SK-N-SH (cell line): ENCODE measurements at regions not wholly inside any gene's neighbourhood (a gene's known extent, or its start where the extent isn't known, plus 50 kb on each side); places are given as distances from the start of the nearest gene placed in this dataset.

Source experiments
- CTCF ChIA-PET: fragments of 300-600, 350-600 bp; formaldehyde crosslinking; extraction: SDS; loops from one replicate; lab custom pipeline; 2021; lab: Yijun Ruan, JAX
- POLR2A ChIA-PET: fragments of 350-600 bp; sonication (Branson Sonifier 250); formaldehyde crosslinking; extraction: SDS; loops from one replicate; lab custom pipeline; 2020; ENCODE audit warnings: antibody characterized with exemption, inconsistent platforms; lab: Yijun Ruan, JAX
- DNase-seq: peaks from one replicate; pipeline ENCODE4 v3.0.0; 2012
- H2AFZ ChIP-seq: fragments of 200-600 bp; sonication (generic); 2 replicates; pipeline ENCODE4 v1.8.1; 2016; ENCODE audit warnings: antibody characterized with exemption, mild to moderate bottlenecking, low read depth
- H3F3A ChIP-seq: fragments of 200-600 bp; sonication (generic); replicated peaks from 2 replicates; pipeline ENCODE3; 2016; ENCODE audit warnings: antibody characterized with exemption, mild to moderate bottlenecking; ENCODE audit not compliant: insufficient read depth
- H3K27ac ChIP-seq, 2 experiments: fragments of 200-500 bp in 1 of 2; fragments of 200-600 bp in 1 of 2; sonication (Bioruptor generic) in 1 of 2; sonication (generic), shearing (Covaris generic) in 1 of 2; 2 replicates each; pipeline versions ENCODE4 v1.5.1 to v1.6.1; 2014 to 2016; ENCODE audit warnings: low read depth in 2 of 2, inconsistent platforms in 1 of 2, low read length in 1 of 2, mild to moderate bottlenecking in 1 of 2, mixed read lengths in 1 of 2
- H3K27me3 ChIP-seq: fragments of 200-600 bp; sonication (generic), shearing (Covaris generic); 2 replicates; pipeline ENCODE4 v1.6.1; 2016; ENCODE audit warnings: mixed run types; ENCODE audit not compliant: insufficient read depth
- H3K36me3 ChIP-seq, 2 experiments: fragments of 200-500 bp in 1 of 2; fragments of 200-600 bp in 1 of 2; sonication (Bioruptor generic) in 1 of 2; sonication (generic) in 1 of 2; replicated peaks in 1 of 2; 2 replicates each; pipeline versions ENCODE3 to v1.5.1; 2014 to 2016; ENCODE audit warnings: low read length in 1 of 2, mild to moderate bottlenecking in 1 of 2; ENCODE audit not compliant: insufficient read depth in 2 of 2, control insufficient read depth in 1 of 2
- H3K4me1 ChIP-seq, 2 experiments: fragments of 200-500 bp in 1 of 2; fragments of 200-600 bp in 1 of 2; sonication (Bioruptor generic) in 1 of 2; sonication (generic), shearing (Covaris generic) in 1 of 2; 2 replicates each; pipeline versions ENCODE4 v1.5.1 to v1.6.1; 2014 to 2016; ENCODE audit warnings: low read depth in 1 of 2, low read length in 1 of 2, mixed run types in 1 of 2; ENCODE audit not compliant: insufficient read depth in 2 of 2, control insufficient read depth in 1 of 2
- H3K4me2 ChIP-seq: fragments of 200-600 bp; sonication (generic), shearing (Covaris generic); 2 replicates; pipeline ENCODE4 v1.6.1; 2017; ENCODE audit warnings: mixed run types
- H3K4me3 ChIP-seq, 2 experiments: fragments of 200-500 bp in 1 of 2; fragments of 200-600 bp in 1 of 2; sonication (Bioruptor generic) in 1 of 2; sonication (generic), shearing (Covaris generic) in 1 of 2; 2 replicates each; pipeline versions ENCODE4 v1.5.1 to v1.8.1; 2014 to 2016; ENCODE audit warnings: low read depth in 2 of 2, inconsistent platforms in 1 of 2, low read length in 1 of 2, mild to moderate bottlenecking in 1 of 2, mixed read lengths in 1 of 2, moderate library complexity in 1 of 2
- H3K79me2 ChIP-seq: fragments of 200-600 bp; sonication (generic); 2 replicates; pipeline ENCODE4 v1.8.1; 2017; ENCODE audit warnings: mild to moderate bottlenecking; ENCODE audit not compliant: insufficient read depth
- H3K9ac ChIP-seq: fragments of 200-600 bp; sonication (generic); 2 replicates; pipeline ENCODE4 v1.6.1; 2017; ENCODE audit warnings: mixed run types
- H3K9me2 ChIP-seq: fragments of 200-600 bp; sonication (generic); 2 replicates; pipeline ENCODE4 v1.6.1; 2017; ENCODE audit warnings: mixed run types
- H3K9me3 ChIP-seq: fragments of 200-600 bp; sonication (generic); 2 replicates; pipeline ENCODE4 v1.6.1; 2017; ENCODE audit warnings: mixed run types, mild to moderate bottlenecking, moderate library complexity
- H4K20me1 ChIP-seq: fragments of 200-600 bp; sonication (generic); 2 replicates; pipeline ENCODE4 v1.6.1; 2017; ENCODE audit warnings: mild to moderate bottlenecking, mixed run types; ENCODE audit not compliant: insufficient read depth
- EP300 ChIP-seq, 2 experiments: IDR thresholded peaks; 2 replicates each; pipeline versions ENCODE4 v1.4.0 to v1.6.1; 2012; ENCODE audit warnings: borderline replicate concordance in 1 of 2, low read depth in 1 of 2, low read length in 1 of 2
- FOXJ3 ChIP-seq: sonication (generic); formaldehyde crosslinking; IDR thresholded peaks from 2 replicates; pipeline ENCODE4 v1.5.1; 2020; ENCODE audit warnings: mild to moderate bottlenecking, missing genetic modification reagents
- GABPA ChIP-seq: IDR thresholded peaks from 2 replicates; pipeline ENCODE4 v1.4.0; 2012; ENCODE audit warnings: low read depth, mild to moderate bottlenecking
- POLR2AphosphoS5 ChIP-seq: IDR thresholded peaks from 2 replicates; pipeline ENCODE4 v1.6.1; 2012; ENCODE audit warnings: low read depth, low read length
- TAF1 ChIP-seq: IDR thresholded peaks from 2 replicates; pipeline ENCODE4 v1.6.1; 2012; ENCODE audit warnings: low read depth, mild to moderate bottlenecking, low read length, moderate library complexity, borderline replicate concordance
- whole genome bisulfite sequencing: methylation state at CpG from one replicate; pipeline ENCODE4 v1.1.6; 2017; ENCODE audit warnings: low lambda C conversion rate; 5-methylcytosine and 5-hydroxymethylcytosine counted together
- TF ChIP-seq, protein P1 (sequence below): IDR thresholded peaks from 2 replicates; pipeline ENCODE4 v1.4.0; 2012; ENCODE audit warnings: low read depth
- TF ChIP-seq, protein P2 (sequence below): IDR thresholded peaks from 2 replicates; pipeline ENCODE4 v1.4.0; 2012; ENCODE audit warnings: low read depth, borderline replicate concordance
- TF ChIP-seq, protein P3 (sequence below): IDR thresholded peaks from 2 replicates; pipeline ENCODE4 v1.6.1; 2012; ENCODE audit warnings: mild to moderate bottlenecking, low read depth, low read length, moderate library complexity

DNA sequence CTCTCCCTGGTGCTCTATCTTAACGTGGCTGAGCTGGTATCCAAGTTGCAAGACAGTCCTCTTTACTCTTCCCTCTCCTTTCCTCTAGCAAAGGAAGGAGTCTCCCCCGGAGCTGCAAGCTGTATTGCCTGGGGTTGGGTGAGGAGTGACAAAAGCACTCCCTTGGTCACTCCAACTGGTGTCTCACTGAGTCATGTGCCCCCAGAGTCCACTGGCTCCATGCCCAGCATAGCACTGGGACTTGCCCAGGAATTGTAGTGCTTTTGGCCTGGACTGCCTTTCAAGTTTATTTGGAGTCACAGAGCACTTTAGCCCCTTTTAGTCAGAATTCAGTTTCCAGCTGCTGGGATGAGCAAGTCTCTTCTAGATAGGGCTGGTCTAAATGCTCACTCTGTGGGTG is 82.6 kb upstream of the FST start (continued):
- TF ChIP-seq, protein P1, sequence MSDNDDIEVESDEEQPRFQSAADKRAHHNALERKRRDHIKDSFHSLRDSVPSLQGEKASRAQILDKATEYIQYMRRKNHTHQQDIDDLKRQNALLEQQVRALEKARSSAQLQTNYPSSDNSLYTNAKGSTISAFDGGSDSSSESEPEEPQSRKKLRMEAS = no peak
- TF ChIP-seq FOXJ3 (CRISPR knock-in tag) (no peak), GABPA (no peak), POLR2AphosphoS5 (no peak)

DNA sequence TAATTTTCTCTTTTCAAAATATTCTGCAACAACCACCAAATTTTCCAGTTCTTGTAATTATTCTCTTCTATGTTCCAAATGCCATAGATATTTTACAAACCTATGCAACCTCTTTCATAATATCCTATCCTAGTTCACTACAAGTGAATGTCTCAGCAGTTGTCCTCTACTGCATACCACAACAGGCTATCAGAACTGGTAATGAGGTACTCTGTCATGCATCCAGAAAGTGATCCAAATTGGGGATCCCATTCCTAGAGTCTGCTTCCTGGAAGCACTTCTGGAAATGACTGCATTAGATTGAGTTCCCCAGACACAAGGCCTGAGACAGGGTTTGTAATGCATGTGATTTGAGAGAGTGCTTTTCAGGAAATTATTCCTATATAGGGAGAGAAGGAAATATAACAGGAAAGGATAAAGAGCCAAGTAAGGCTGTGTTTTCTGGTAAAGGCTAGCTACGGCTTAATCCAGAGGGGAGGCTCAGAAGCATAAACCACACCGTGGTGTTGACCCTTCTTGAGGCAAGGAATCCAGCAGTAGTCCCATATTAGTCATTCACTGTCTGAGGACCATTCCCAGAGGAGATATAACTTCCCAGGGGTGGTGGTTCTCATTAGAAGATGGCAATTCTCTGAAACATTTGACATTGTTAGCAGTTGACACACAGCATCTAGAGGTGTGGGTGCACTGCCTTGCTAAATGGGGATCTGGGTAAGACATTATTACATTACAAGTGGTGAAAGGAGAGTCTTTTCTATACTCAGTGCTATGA is 80.3 kb upstream of the FST start:
- Histone ChIP-seq H3K27ac (no peak overlapping the region), H3K4me2 (no peak overlapping the region), H3K9me2 (no peaks in the 10 kb centered on the region), H4K20me1 (no peaks in the 10 kb centered on the region), H3K9ac (no peak overlapping the region), H3K4me1 (peaks cover 0 to 18% of the 10 kb centered on the region in 2 experiments; a peak in 2 of 4 replicates), H3K36me3 (no peaks in the 10 kb centered on the region), H3K4me3 (no peak overlapping the region), H2AFZ (no peak overlapping the region), H3K9me3 (no peaks in the 10 kb centered on the region), H3F3A (peaks cover 18% of the 10 kb centered on the region), H3K79me2 (no peaks in the 10 kb centered on the region), H3K27me3 (no peaks in the 10 kb centered on the region)
- 59% methylated on average over 2 of the region's 2 CpGs for WGBS
- no peak for DNase-seq
- CTCF ChIA-PET = no interaction called here
- TF ChIP-seq EP300 (IDR thresholded peaks at IDR 0.05; ENCODE audit: borderline replicate concordance in 1 of 2, low read depth in 1 of 2, low read length in 1 of 2) (no peak), TAF1 (no peak)
- TF ChIP-seq, protein P2, sequence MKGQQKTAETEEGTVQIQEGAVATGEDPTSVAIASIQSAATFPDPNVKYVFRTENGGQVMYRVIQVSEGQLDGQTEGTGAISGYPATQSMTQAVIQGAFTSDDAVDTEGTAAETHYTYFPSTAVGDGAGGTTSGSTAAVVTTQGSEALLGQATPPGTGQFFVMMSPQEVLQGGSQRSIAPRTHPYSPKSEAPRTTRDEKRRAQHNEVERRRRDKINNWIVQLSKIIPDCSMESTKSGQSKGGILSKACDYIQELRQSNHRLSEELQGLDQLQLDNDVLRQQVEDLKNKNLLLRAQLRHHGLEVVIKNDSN = no peak
- POLR2A ChIA-PET = no interaction called here

DNA sequence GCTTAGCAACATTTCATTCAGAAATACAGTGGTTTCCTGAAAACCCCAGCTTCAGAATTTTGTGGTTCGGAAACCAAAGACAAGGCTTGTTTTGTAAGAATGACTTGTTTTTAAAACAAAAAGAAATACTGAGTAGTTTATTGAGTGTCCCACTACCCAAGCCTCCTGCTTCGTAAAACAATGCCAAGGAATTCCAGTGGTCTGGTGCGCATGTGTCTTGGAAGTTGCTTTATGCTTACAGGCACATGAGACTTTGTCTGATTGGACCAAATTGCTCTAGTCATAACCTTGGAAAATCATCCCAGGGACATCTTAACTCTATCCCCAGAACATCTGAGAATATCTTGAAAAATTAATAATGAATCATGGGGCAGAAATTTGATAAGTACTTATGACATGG is 77.1 kb upstream of the FST start:
- TF ChIP-seq, protein P3, sequence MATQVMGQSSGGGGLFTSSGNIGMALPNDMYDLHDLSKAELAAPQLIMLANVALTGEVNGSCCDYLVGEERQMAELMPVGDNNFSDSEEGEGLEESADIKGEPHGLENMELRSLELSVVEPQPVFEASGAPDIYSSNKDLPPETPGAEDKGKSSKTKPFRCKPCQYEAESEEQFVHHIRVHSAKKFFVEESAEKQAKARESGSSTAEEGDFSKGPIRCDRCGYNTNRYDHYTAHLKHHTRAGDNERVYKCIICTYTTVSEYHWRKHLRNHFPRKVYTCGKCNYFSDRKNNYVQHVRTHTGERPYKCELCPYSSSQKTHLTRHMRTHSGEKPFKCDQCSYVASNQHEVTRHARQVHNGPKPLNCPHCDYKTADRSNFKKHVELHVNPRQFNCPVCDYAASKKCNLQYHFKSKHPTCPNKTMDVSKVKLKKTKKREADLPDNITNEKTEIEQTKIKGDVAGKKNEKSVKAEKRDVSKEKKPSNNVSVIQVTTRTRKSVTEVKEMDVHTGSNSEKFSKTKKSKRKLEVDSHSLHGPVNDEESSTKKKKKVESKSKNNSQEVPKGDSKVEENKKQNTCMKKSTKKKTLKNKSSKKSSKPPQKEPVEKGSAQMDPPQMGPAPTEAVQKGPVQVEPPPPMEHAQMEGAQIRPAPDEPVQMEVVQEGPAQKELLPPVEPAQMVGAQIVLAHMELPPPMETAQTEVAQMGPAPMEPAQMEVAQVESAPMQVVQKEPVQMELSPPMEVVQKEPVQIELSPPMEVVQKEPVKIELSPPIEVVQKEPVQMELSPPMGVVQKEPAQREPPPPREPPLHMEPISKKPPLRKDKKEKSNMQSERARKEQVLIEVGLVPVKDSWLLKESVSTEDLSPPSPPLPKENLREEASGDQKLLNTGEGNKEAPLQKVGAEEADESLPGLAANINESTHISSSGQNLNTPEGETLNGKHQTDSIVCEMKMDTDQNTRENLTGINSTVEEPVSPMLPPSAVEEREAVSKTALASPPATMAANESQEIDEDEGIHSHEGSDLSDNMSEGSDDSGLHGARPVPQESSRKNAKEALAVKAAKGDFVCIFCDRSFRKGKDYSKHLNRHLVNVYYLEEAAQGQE = no peak
- no peak for DNase-seq
- H3K79me2 ChIP-seq = no peaks in the 10 kb centered on the region
- 59% methylated on average over 3 of the region's 3 CpGs for WGBS
- H3K27me3 ChIP-seq = no peaks in the 10 kb centered on the region
- peaks cover 27% of the 10 kb centered on the region for H3F3A ChIP-seq
- no peak overlapping the region for H3K4me3 ChIP-seq
- no peaks in the 10 kb centered on the region for H3K9me2 ChIP-seq
- no peaks in the 10 kb centered on the region for H3K9me3 ChIP-seq
- no peak overlapping the region for H2AFZ ChIP-seq
- no peaks in the 10 kb centered on the region for H3K36me3 ChIP-seq
- H3K4me1 ChIP-seq = peaks cover 0 to 17% of the 10 kb centered on the region in 2 experiments; a peak in 2 of 4 replicates
- no peak overlapping the region; the same call in 1 of the 2 replicates for H3K9ac ChIP-seq
- no peak overlapping the region for H3K4me2 ChIP-seq
- no peaks in the 10 kb centered on the region for H4K20me1 ChIP-seq
- peak overlapping the region in 1 of 2 experiments; percentile 70; a peak in 2 of 4 replicates for H3K27ac ChIP-seq
- POLR2A ChIA-PET = no interaction called here
- CTCF ChIA-PET = no interaction called here
